ENCODE measurements at regions not wholly inside any gene's neighbourhood (a gene's known extent, or its start where the extent isn't known, plus 50 kb on each side); places are given as distances from the start of the nearest gene placed in this dataset.

- TF ChIP-seq CTCF (conservative IDR thresholded peaks at IDR 0.05): no peak
- DNase-seq: no peak
- Histone ChIP-seq H3K27ac (ENCODE audit: low read depth, low read length) (no peak overlapping the region), H3K27me3 (ENCODE audit: control insufficient read depth, insufficient read depth, low read length, poor library complexity, severe bottlenecking) (no peaks in the 10 kb centered on the region), H3K36me3 (ENCODE audit: control insufficient read depth, insufficient read depth, low read length) (no peaks in the 10 kb centered on the region), H3K4me1 (ENCODE audit: control insufficient read depth, insufficient read depth, low read length) (no peaks in the 10 kb centered on the region), H3K4me3 (ENCODE audit: low read length) (no peak overlapping the region), H3K9me3 (ENCODE audit: control insufficient read depth, low read length) (no peaks in the 10 kb centered on the region), H3K9ac (ENCODE audit: extremely low read depth, low read length, poor library complexity, severe bottlenecking) (no peak overlapping the region)
- Mint-ChIP-seq H3K4me3 (no peak overlapping the region), H3K27me3 (ENCODE audit: insufficient read depth) (peaks cover 3% of the 10 kb centered on the region), H3K4me1 (no peaks in the 10 kb centered on the region), H3K36me3 (ENCODE audit: low read depth) (no peaks in the 10 kb centered on the region), H3K27ac (no peak overlapping the region), H3K9me3 (peaks cover 9% of the 10 kb centered on the region)
- 86 to 93% methylated on average over 3 to 4 of the region's 4 CpGs for WGBS, 2 experiments (ENCODE audit: insufficient coverage in 1 of 2, insufficient read length in 1 of 2)
These were observed 345.2 kb downstream of the BCL11B start for GRCh38 chr14:98926801-98927200.

GRCh38 chr14:98927986-98928385, 344.0 kb downstream of the BCL11B start:
- 92 to 93% methylated on average over 7 to 9 of the region's 9 CpGs for WGBS, 2 experiments (ENCODE audit: insufficient coverage in 1 of 2, insufficient read length in 1 of 2)
- Histone ChIP-seq H3K4me3 (ENCODE audit: low read length) (no peak overlapping the region), H3K36me3 (ENCODE audit: control insufficient read depth, insufficient read depth, low read length) (no peaks in the 10 kb centered on the region), H3K27me3 (ENCODE audit: control insufficient read depth, insufficient read depth, low read length, poor library complexity, severe bottlenecking) (peaks cover 3% of the 10 kb centered on the region), H3K4me1 (ENCODE audit: control insufficient read depth, insufficient read depth, low read length) (no peaks in the 10 kb centered on the region), H3K9ac (ENCODE audit: extremely low read depth, low read length, poor library complexity, severe bottlenecking) (no peak overlapping the region), H3K27ac (ENCODE audit: low read depth, low read length) (no peak overlapping the region), H3K9me3 (ENCODE audit: control insufficient read depth, low read length) (no peaks in the 10 kb centered on the region)
- Mint-ChIP-seq H3K4me1 (no peaks in the 10 kb centered on the region), H3K27ac (no peak overlapping the region), H3K9me3 (no peaks in the 10 kb centered on the region), H3K36me3 (ENCODE audit: low read depth) (no peaks in the 10 kb centered on the region), H3K4me3 (no peak overlapping the region), H3K27me3 (ENCODE audit: insufficient read depth) (peaks cover 4% of the 10 kb centered on the region)
- no peak for TF ChIP-seq CTCF (conservative IDR thresholded peaks at IDR 0.05)
- peak; percentile 17 for DNase-seq

- Mint-ChIP-seq H3K9me3 (no peaks in the 10 kb centered on the region), H3K27ac (no peak overlapping the region), H3K4me3 (no peak overlapping the region), H3K27me3 (ENCODE audit: insufficient read depth) (peaks cover 7% of the 10 kb centered on the region), H3K36me3 (ENCODE audit: low read depth) (no peaks in the 10 kb centered on the region), H3K4me1 (no peaks in the 10 kb centered on the region)
- Histone ChIP-seq H3K9me3 (ENCODE audit: control insufficient read depth, low read length) (no peaks in the 10 kb centered on the region), H3K27ac (ENCODE audit: low read depth, low read length) (no peak overlapping the region), H3K4me3 (ENCODE audit: low read length) (no peak overlapping the region), H3K9ac (ENCODE audit: extremely low read depth, low read length, poor library complexity, severe bottlenecking) (no peak overlapping the region), H3K4me1 (ENCODE audit: control insufficient read depth, insufficient read depth, low read length) (no peaks in the 10 kb centered on the region), H3K27me3 (ENCODE audit: control insufficient read depth, insufficient read depth, low read length, poor library complexity, severe bottlenecking) (peaks cover 4% of the 10 kb centered on the region), H3K36me3 (ENCODE audit: control insufficient read depth, insufficient read depth, low read length) (no peaks in the 10 kb centered on the region)
- 86 to 94% methylated on average over 7 to 8 of the region's 8 CpGs for WGBS, 2 experiments (ENCODE audit: insufficient coverage in 1 of 2, insufficient read length in 1 of 2)
- no peak for TF ChIP-seq CTCF (conservative IDR thresholded peaks at IDR 0.05)
- DNase-seq: peak; percentile 62
These were observed 343.6 kb downstream of the BCL11B start for GRCh38 chr14:98928418-98928817.

Data from endodermal cell (in vitro differentiated cells).